ENCODE measurements at regions not wholly inside any gene's neighbourhood (a gene's known extent, or its start where the extent isn't known, plus 50 kb on each side); places are given as distances from the start of the nearest gene placed in this dataset.
A peak's percentile ranks its signal among the peaks of the same experiment; 100 is the strongest.
"Not testable (repeated sequence)": the region's sequence is repeated elsewhere in the genome, so short reads cannot be mapped to it uniquely, and the experiment has no call there.

- DNase-seq: peak; percentile 15
Observed at GRCh38 chr3:163361357-163361878, 1716.9 kb downstream of the SI start.

- DNase-seq: no peak
Observed at GRCh38 chr3:163347944-163348343, 1730.4 kb downstream of the SI start.

- no peak for DNase-seq
Observed at GRCh38 chr3:163335429-163335828, 1742.9 kb downstream of the SI start.

- DNase-seq: no peak
Observed at GRCh38 chr3:163328680-163329079, 1749.6 kb downstream of the SI start.

- DNase-seq: no peak
Observed at GRCh38 chr3:163327086-163327485, 1751.2 kb downstream of the SI start.

GRCh38 chr3:163315786-163316185 is 1762.5 kb downstream of the SI start:
- DNase-seq: no peak

- DNase-seq: no peak
Observed at GRCh38 chr3:163306405-163306804, 1771.9 kb downstream of the SI start.

GRCh38 chr3:163273694-163274093 is 1777.1 kb downstream of the OTOL1 start:
- DNase-seq: no peak

GRCh38 chr3:163266731-163267130 is 1770.1 kb downstream of the OTOL1 start:
- no peak for DNase-seq

- DNase-seq: no peak
Observed at GRCh38 chr3:163261618-163262017, 1765.0 kb downstream of the OTOL1 start.

- DNase-seq: no peak
Observed at GRCh38 chr3:163261056-163261455, 1764.4 kb downstream of the OTOL1 start.

- DNase-seq: no peak
Observed at GRCh38 chr3:163218336-163218735, 1721.7 kb downstream of the OTOL1 start.

GRCh38 chr3:163213838-163214237 is 1717.2 kb downstream of the OTOL1 start:
- no peak for DNase-seq

GRCh38 chr3:163196815-163197374 is 1700.3 kb downstream of the OTOL1 start:
- DNase-seq: no peak

- DNase-seq: no peak
Observed at GRCh38 chr3:163196245-163196644, 1699.6 kb downstream of the OTOL1 start.

GRCh38 chr3:163185721-163186350 is 1689.2 kb downstream of the OTOL1 start:
- DNase-seq: no peak

GRCh38 chr3:163175970-163176369 is 1679.4 kb downstream of the OTOL1 start:
- DNase-seq: no peak

- DNase-seq: not testable (repeated sequence)
Observed at GRCh38 chr3:163172513-163172912, 1675.9 kb downstream of the OTOL1 start.

GRCh38 chr3:163166197-163166596 is 1669.6 kb downstream of the OTOL1 start:
- no peak for DNase-seq

- DNase-seq: no peak
Observed at GRCh38 chr3:163159306-163159705, 1662.7 kb downstream of the OTOL1 start.

- no peak for DNase-seq
Observed at GRCh38 chr3:163139600-163139999, 1643.0 kb downstream of the OTOL1 start.

GRCh38 chr3:163138258-163138657 is 1641.7 kb downstream of the OTOL1 start:
- no peak for DNase-seq

- DNase-seq: no peak
Observed at GRCh38 chr3:163132111-163132510, 1635.5 kb downstream of the OTOL1 start.

- DNase-seq: no peak
Observed at GRCh38 chr3:163129287-163129686, 1632.7 kb downstream of the OTOL1 start.

- no peak for DNase-seq
Observed at GRCh38 chr3:163126115-163126514, 1629.5 kb downstream of the OTOL1 start.
